ENCODE measurements at regions not wholly inside any gene's neighbourhood (a gene's known extent, or its start where the extent isn't known, plus 50 kb on each side); places are given as distances from the start of the nearest gene placed in this dataset.

DNA sequence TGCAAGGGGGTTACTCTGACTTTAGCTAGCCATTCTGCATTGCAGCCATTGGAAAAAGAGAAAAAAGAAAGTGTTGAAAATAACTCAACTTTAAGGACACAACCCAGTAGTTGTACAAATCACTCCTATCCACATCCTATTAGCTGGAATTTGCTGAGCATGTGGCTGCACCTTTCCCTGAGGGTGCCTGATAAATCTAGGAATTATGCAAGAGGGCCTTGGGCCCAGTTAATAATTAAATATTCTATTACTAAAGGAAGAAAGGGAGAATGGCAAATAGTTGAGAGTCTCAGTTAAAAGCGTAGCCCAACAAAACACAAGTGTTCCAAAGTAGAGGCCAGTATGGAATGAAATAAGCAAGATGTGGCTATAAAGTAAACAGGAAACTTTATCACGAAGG is 200.9 kb upstream of the CNTNAP2 start:
- Histone ChIP-seq H3K4me3 (no peak overlapping the region), H3K4me2 (no peak overlapping the region), H3K9me3 (no peaks in the 10 kb centered on the region; the same call in 2 of the 3 replicates), H3K4me1 (no peaks in the 10 kb centered on the region), H3K27ac (no peak overlapping the region)
- CTCF ChIA-PET: no interaction called here
- ATAC-seq (no peak), DNase-seq (ENCODE audit: low read depth in 1 of 2, low spot score in 1 of 2) (no peak), FAIRE-seq (no peak)
- TF ChIP-seq CEBPB (IDR thresholded peaks at IDR 0.05) (peak in 1 of 2 experiments; percentile 18; a peak in 1 of 4 replicates), NFE2L2 (conservative IDR thresholded peaks at IDR 0.05; ENCODE audit: low read length) (no peak)
- POLR2A ChIA-PET: no interaction called here
- WGBS (ENCODE audit: missing lambda C conversion rate): 2% methylated on average over 2 of the region's 2 CpGs

DNA sequence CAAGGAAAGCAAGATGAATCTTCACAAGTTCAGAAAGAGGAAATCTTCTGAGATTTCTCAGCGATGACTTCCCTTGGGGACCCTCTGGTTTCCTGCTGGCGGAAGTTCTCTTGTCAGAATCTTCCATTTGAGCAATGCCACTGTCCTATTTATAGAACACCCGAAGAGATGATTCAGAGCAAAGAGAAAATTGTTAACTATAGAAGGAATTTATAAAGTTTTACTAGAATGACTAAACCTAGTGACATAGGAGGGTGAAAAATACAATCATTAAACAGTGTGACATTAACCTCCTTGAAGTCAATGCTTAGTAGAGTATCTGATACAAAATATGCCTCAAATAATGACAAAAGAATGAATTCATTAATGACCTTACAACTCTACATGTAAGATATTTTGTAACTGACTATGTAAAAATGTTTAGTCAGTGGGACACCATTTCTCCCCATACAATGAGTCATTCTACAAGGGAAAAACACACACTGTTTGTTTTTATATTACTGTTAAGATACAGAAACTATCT is 206.5 kb upstream of the CNTNAP2 start:
- H3K27ac ChIP-seq: no peak overlapping the region
- DNase-seq (ENCODE audit: low read depth in 1 of 2, low spot score in 1 of 2): no peak
- TF ChIP-seq, protein P1, sequence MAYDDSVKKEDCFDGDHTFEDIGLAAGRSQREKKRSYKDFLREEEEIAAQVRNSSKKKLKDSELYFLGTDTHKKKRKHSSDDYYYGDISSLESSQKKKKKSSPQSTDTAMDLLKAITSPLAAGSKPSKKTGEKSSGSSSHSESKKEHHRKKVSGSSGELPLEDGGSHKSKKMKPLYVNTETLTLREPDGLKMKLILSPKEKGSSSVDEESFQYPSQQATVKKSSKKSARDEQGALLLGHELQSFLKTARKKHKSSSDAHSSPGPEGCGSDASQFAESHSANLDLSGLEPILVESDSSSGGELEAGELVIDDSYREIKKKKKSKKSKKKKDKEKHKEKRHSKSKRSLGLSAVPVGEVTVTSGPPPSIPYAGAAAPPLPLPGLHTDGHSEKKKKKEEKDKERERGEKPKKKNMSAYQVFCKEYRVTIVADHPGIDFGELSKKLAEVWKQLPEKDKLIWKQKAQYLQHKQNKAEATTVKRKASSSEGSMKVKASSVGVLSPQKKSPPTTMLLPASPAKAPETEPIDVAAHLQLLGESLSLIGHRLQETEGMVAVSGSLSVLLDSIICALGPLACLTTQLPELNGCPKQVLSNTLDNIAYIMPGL (CRISPR knock-in tag; IDR thresholded peaks at IDR 0.05; ENCODE audit: borderline replicate concordance): no peak
- TF ChIP-seq NPAS2 (CRISPR knock-in tag; IDR thresholded peaks at IDR 0.05; ENCODE audit: borderline replicate concordance): no peak
- no peak for TF ChIP-seq JUNB (IDR thresholded peaks at IDR 0.05)
- no peak for TF ChIP-seq CEBPB (IDR thresholded peaks at IDR 0.05)
- TF ChIP-seq NR3C1 (IDR thresholded peaks at IDR 0.05): no peak
- no peak for TF ChIP-seq KDM1A (IDR thresholded peaks at IDR 0.05; ENCODE audit: low read depth)
- TF ChIP-seq MYC (IDR thresholded peaks at IDR 0.05; ENCODE audit: borderline replicate concordance, low read length): no peak
- no peak for TF ChIP-seq HEYL (CRISPR knock-in tag; IDR thresholded peaks at IDR 0.05)
- no peak for TF ChIP-seq EHMT2 (IDR thresholded peaks at IDR 0.05; ENCODE audit: low read depth)
- TF ChIP-seq, protein P2, sequence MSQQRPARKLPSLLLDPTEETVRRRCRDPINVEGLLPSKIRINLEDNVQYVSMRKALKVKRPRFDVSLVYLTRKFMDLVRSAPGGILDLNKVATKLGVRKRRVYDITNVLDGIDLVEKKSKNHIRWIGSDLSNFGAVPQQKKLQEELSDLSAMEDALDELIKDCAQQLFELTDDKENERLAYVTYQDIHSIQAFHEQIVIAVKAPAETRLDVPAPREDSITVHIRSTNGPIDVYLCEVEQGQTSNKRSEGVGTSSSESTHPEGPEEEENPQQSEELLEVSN (IDR thresholded peaks at IDR 0.05; ENCODE audit: borderline replicate concordance, low read depth): no peak
- ChIA-PET CTCF (no interaction called here), POLR2A (no interaction called here)
- no peak for ATAC-seq
- no peak overlapping the region for H3K4me2 ChIP-seq
- H3K4me3 ChIP-seq: no peak overlapping the region
- WGBS (ENCODE audit: missing lambda C conversion rate): 19% methylated on average over 3 of the region's 3 CpGs
- H3K9me3 ChIP-seq: no peaks in the 10 kb centered on the region
- H3K4me1 ChIP-seq: no peaks in the 10 kb centered on the region
- no peak for FAIRE-seq

DNA sequence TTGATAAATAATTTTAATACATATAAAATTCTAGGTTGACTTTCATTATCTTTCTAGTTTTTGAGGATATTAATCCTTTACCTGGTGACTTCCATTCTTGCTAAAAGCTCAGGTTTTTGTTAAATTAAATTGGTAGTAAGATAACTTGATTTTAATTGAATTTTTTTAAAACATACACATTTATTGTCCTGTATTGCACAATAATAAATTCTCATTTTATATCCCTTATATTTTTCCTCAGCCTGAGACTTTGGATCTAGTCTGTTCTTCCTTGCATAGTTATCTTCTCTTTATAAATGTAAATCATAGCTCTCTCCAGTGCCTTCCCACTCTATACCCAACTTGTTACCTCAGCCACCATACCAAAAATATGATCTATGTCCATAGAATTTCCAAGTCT is 212.9 kb upstream of the CNTNAP2 start:
- Histone ChIP-seq H3K4me1 (no peaks in the 10 kb centered on the region), H3K4me2 (no peak overlapping the region), H3K27ac (no peak overlapping the region), H3K4me3 (no peak overlapping the region), H3K9me3 (peaks cover 7% of the 10 kb centered on the region; the same call in 1 of the 3 replicates)
- ChIA-PET CTCF (no interaction called here), POLR2A (no interaction called here)
- no peak for DNase-seq (ENCODE audit: low read depth in 1 of 2, low spot score in 1 of 2)
- TF ChIP-seq NPAS2 (CRISPR knock-in tag; IDR thresholded peaks at IDR 0.05; ENCODE audit: borderline replicate concordance) (no peak), BHLHE40 (IDR thresholded peaks at IDR 0.05; ENCODE audit: low read depth, low read length) (no peak), SMC3 (IDR thresholded peaks at IDR 0.05) (no peak), RAD21 (conservative IDR thresholded peaks at IDR 0.05 in 1 of 2, IDR thresholded peaks at IDR 0.05 in 1 of 2) (no peak), POLR2A (IDR thresholded peaks at IDR 0.05; ENCODE audit: low read length) (no peak), TFCP2L1 (CRISPR knock-in tag; IDR thresholded peaks at IDR 0.05) (no peak), JUNB (IDR thresholded peaks at IDR 0.05) (no peak), EHMT2 (IDR thresholded peaks at IDR 0.05; ENCODE audit: low read depth) (no peak), CHD4 (IDR thresholded peaks at IDR 0.05; ENCODE audit: borderline replicate concordance) (no peak), HDAC2 (IDR thresholded peaks at IDR 0.05) (no peak)
- TF ChIP-seq, protein P3, sequence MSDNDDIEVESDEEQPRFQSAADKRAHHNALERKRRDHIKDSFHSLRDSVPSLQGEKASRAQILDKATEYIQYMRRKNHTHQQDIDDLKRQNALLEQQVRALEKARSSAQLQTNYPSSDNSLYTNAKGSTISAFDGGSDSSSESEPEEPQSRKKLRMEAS (IDR thresholded peaks at IDR 0.05): no peak
- TF ChIP-seq, protein P4, sequence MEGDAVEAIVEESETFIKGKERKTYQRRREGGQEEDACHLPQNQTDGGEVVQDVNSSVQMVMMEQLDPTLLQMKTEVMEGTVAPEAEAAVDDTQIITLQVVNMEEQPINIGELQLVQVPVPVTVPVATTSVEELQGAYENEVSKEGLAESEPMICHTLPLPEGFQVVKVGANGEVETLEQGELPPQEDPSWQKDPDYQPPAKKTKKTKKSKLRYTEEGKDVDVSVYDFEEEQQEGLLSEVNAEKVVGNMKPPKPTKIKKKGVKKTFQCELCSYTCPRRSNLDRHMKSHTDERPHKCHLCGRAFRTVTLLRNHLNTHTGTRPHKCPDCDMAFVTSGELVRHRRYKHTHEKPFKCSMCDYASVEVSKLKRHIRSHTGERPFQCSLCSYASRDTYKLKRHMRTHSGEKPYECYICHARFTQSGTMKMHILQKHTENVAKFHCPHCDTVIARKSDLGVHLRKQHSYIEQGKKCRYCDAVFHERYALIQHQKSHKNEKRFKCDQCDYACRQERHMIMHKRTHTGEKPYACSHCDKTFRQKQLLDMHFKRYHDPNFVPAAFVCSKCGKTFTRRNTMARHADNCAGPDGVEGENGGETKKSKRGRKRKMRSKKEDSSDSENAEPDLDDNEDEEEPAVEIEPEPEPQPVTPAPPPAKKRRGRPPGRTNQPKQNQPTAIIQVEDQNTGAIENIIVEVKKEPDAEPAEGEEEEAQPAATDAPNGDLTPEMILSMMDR (IDR thresholded peaks at IDR 0.05): no peak
- TF ChIP-seq, protein P1 (CRISPR knock-in tag; IDR thresholded peaks at IDR 0.05; ENCODE audit: borderline replicate concordance): no peak
- no peak for ATAC-seq
- FAIRE-seq: no peak

All from A549 (cell line).